ENCODE measurements at regions not wholly inside any gene's neighbourhood (a gene's known extent, or its start where the extent isn't known, plus 50 kb on each side); places are given as distances from the start of the nearest gene placed in this dataset.
"Not testable (repeated sequence)": the region's sequence is repeated elsewhere in the genome, so short reads cannot be mapped to it uniquely, and the experiment has no call there.

- TF ChIP-seq PCBP1 (IDR thresholded peaks at IDR 0.05; ENCODE audit: low read depth, low read length, poor library complexity, severe bottlenecking) (no peak), ARID2 (IDR thresholded peaks at IDR 0.05) (no peak), HBP1 (CRISPR knock-in tag; IDR thresholded peaks at IDR 0.05) (no peak)
Measured at GRCh38 chr3:75863878-75864277, 78.5 kb upstream of the ZNF717 start (continued).

GRCh38 chr3:75883719-75884118 is 98.4 kb upstream of the ZNF717 start:
- CTCF ChIA-PET (ENCODE audit: low intra/inter-chr PET ratio); H3K27me3 ChIP-seq (ENCODE audit: control insufficient read depth in 2 of 2, insufficient read depth in 2 of 2, low read length in 2 of 2); in situ Hi-C loops (cut with MboI); BruUV-seq (replicated peaks); ATAC-seq; H3K4me1 ChIP-seq (replicated peaks in 1 of 2; ENCODE audit: control insufficient read depth in 2 of 2, insufficient read depth in 2 of 2, low read length in 2 of 2); H3K36me3 ChIP-seq (ENCODE audit: control insufficient read depth, insufficient read depth, low read length); H3K9ac ChIP-seq (ENCODE audit: insufficient read depth in 1 of 2, low read depth in 2 of 2, low read length in 2 of 2); H4K20me1 ChIP-seq (replicated peaks; ENCODE audit: control insufficient read depth, insufficient read depth, low read length); intact Hi-C loops (cut with micrococcal nuclease); H3K4me2 ChIP-seq (ENCODE audit: insufficient read depth, low read length); FAIRE-seq; DNase-seq (ENCODE audit: extremely low read depth in 1 of 4, low spot score in 3 of 4); H3K4me3 ChIP-seq; POLR2A ChIA-PET; H3K9me3 ChIP-seq (replicated peaks; ENCODE audit: control insufficient read depth, insufficient read depth, low read depth, low read length); H3K79me2 ChIP-seq (ENCODE audit: control insufficient read depth, insufficient read depth, low read length); H3K27ac ChIP-seq (ENCODE audit: extremely low read depth, low read depth, low read length); H3K9me1 ChIP-seq (ENCODE audit: control insufficient read depth, insufficient read depth, low read length); H2AFZ ChIP-seq (ENCODE audit: low read depth, low read length): not testable (repeated sequence)
- WGBS (ENCODE audit: insufficient coverage, low coverage, missing lambda C conversion rate): 2% methylated on average over 4 of the region's 5 CpGs

Measured in K562 (cell line).